ENCODE measurements at regions not wholly inside any gene's neighbourhood (a gene's known extent, or its start where the extent isn't known, plus 50 kb on each side); places are given as distances from the start of the nearest gene placed in this dataset.
"Not testable (repeated sequence)": the region's sequence is repeated elsewhere in the genome, so short reads cannot be mapped to it uniquely, and the experiment has no call there.

DNA sequence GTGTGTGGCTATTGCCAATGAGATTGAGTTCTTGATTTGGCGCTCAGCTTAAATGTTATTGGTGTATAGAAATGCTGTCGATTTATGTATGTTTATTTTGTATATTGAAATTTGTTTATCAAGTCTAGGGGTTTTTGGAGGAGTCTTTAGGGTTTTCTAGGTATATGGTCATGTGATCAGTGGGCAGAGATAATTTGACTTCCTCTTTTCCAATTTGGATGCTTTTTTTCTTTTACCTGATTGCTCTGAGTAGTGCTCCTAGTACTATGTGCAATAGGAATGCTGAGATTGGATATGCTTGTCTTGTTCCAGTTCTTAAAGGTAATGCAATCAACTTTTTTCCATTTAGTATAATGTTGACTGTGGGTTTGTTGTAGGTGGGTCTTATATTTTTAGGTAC, 99.8 kb upstream of the PMCH start:
- no peak for ATAC-seq

DNA sequence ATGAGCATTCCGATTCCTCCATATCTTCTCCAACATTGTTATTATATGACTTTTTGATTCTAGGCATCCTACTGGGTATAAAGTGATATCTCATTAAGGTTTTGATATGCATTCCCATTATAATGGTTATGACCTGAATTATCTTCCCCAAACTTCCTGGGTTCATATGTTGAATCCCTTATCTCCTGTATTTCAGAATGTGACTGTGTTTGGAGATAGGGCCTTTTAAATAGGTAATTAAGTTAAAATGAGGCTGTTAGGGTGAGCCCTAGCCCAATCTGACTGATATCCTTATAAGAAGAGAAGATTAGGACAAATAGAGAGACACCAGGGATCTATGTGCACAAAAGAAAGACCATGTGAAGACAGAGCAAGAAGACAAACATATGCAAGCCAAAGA, 96.9 kb upstream of the PMCH start:
- ATAC-seq: no peak

DNA sequence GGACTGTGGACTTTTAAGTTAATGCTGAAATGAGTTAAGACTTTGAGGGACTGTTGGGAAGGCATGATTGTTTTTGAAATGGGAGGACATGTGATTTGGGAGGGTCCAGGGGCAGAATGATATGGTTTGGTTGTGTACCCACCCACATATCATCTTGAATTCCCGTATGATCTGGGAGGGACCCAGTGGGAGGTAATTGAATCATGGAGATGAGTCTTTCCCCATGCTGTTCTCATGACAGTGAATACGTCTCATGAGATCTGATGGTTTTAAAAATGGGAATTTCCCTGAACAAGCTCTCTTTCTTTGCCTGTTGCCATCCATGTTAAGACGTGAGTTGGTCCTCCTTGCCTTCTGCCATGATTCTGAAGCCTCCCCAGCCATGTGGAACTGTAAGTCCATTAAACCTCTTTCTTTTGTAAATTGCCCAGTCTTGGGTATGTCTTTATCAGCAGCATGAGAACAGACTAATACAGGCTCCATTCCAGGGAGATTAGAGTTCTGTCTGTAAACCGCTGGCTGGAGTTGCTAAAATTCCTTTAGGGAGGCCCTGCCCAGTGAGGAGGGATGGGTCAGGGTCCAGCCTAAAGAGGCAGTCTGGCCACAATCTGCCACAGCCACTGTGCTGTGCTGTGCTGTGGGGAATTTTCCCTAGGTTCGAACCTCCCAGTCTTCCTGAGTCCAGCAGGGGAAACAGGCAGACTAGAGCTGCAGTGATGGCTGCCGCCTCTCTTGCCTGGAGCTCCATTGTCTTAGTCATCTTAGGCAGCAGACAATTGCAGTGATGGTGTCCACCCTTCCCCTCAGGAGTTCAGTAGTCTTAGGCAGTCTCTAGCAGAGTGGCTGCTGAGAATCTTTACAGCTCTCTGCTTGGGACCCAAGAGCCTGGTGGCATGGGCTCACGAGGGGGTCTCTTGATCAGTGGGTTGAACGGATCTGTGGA, 94.1 kb upstream of the PMCH start:
- not testable (repeated sequence) for ATAC-seq

DNA sequence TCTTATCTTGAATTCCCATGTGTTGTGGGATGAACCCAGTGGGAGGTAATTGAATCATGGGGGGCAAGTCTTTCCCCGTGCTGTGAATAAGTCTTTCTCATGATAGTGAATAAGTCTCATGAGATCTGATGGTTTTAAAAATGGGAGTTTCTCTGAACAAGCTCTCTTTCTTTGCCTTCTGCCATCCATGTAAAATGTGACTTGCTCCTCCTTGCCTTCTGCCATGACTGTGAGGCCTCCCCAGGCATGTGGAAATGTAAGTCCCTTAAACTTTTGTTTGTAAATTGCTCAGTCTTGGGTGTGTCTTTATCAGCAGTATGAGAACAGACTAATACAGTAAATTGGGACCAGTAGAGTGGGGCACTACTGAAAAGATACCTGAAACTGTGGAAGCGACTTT, 92.1 kb upstream of the PMCH start:
- not testable (repeated sequence) for ATAC-seq

DNA sequence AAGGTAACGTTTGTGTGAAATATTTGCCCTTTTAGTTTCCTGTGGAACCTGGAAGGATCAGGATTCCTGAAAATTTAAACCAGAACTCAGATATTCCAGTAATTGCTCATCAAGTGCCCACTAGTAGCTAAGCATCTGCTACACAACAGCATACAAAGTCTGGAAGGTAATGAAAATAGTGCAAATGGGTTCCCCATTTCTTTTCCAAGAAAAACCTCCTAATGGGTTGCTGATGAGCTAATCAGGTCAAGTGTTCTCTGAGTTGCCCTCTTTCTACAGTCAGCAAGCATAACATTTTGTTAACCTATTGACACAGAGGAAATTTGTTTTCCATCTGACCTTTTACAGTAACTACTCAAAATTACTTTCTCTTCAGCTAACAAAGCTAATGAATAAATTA, 83.6 kb upstream of the PMCH start:
- ATAC-seq: no peak

DNA sequence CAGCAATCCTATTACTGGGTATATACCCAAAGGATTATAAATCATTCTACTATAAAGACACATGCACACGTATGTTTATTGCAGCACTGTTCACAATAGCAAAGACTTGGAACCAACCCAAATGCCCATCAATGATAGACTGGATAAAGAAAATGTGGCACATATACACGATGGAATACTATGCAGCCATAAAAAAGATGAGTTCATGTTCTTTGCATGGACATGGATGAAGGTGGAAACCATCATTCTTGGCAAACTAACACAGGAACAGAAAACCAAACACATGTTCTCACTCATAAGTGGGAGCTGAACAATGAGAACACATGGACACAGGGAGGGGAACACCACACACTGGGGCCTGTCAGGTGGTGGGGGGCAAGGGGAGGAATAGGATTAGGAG, 58.1 kb upstream of the PMCH start:
- ATAC-seq: not testable (repeated sequence)

DNA sequence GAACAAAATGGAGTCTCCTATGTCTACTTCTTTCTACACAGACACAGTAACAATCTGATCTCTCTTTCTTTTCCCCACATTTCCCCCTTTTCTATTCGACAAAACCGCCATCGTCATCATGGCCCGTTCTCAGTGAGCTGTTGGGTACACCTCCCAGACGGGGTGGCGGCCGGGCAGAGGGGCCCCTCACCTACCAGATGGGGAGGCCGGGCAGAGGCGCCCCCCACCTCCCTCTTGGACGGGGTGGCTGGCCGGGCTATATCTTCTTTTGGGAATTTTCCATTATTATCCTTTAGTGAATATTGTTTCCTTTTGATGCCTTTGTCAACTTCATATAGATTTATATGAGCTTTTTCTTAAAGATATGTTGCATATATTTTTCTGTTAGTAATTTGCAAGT, 53.4 kb upstream of the PMCH start:
- not testable (repeated sequence) for ATAC-seq

DNA sequence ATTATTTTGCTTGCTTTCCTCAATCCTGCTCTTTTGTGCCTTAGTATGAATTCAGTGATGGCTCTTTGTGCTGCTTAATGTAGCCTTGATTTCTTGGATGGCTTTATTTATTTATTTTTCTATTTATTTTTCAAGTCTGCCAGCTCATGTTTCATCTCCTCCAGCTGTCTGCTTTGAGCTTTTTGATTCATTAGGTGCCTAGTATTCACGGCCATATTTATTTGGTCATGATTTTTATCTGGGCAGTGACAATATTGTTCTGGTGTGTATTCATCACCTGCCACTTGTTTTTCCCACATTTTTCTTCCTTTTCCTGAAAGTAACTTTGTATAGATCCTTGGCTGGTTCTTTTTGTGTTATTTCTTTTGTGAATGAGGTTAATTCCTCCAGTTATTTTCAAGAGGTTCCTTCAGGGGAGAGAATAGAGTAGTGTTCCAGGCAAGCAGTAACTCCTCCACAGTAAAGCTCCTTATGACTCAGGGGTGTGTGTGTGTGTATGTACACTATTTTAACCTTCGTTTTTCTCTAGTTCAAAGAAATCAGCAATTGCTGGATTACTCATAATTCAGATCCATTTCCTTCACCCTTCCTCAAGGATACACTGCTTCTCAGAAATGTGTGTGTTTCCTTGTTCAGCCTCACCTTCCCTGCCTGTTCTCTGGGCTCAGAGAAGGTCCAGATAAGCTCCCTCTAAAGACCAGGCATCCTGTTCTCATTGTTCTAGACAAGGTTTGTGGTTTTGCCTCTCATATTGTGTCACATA, 51.6 kb upstream of the PMCH start:
- peak; percentile 100 for ATAC-seq

Data from esophagus mucosa (tissue), 1 donor.